ENCODE measurements at regions not wholly inside any gene's neighbourhood (a gene's known extent, or its start where the extent isn't known, plus 50 kb on each side); places are given as distances from the start of the nearest gene placed in this dataset.

- TF ChIP-seq CTCF (IDR thresholded peaks at IDR 0.05 in 4 of 5, conservative IDR thresholded peaks at IDR 0.05 in 1 of 5) (no peak), POLR2A (IDR thresholded peaks at IDR 0.05) (no peak)
Measured at GRCh38 chr10:51012073-51012472, 62.2 kb upstream of the PRKG1 start.
